EL (cell line): ENCODE measurements at regions not wholly inside any gene's neighbourhood (a gene's known extent, or its start where the extent isn't known, plus 50 kb on each side); places are given as distances from the start of the nearest gene placed in this dataset.
"Not testable (repeated sequence)": the region's sequence is repeated elsewhere in the genome, so short reads cannot be mapped to it uniquely, and the experiment has no call there.

Experiments
- DNase-seq: peaks from one replicate; pipeline ENCODE4 v3.0.0-alpha.2; 2016

DNA sequence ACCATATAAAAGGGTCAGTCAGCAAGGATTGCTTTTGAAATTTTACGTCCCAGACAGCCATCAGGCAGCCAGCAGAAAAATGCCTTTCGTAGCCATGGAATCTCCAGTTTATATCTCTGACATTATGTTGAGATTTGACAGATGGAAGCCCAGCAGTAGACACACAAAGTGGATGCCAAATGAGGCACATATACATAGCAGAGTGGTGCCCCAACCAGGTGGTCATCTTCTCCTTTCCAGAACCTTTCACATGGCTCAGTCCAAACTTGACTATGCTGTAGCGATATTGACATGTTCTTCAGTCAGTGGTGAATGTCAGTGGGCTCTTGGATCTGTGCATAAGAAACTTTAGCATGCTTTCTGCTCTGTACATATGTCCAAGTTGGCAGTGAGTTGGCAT is 123.3 kb upstream of the GBE1 start:
- no peak for DNase-seq

DNA sequence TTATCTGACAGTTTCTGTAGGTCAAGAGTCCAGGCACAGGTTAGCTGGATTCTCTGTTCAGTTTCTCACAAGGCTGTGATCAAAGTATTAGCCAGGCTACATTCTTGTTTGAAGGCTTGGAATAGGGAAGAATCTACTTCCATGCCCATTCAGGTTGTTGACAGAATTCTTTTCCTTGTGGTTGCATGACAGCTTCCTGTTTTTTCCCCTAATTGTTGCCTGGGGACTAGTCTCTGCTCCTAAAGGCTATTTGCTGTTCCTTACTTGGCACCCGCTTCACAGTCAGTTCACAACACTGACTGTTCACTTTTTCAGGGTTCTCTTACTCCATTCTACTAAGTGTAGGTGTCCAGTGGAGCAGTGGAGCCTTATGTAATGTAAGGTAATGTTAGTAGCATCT is 115.4 kb upstream of the GBE1 start:
- no peak for DNase-seq

- DNase-seq: no peak
These were observed 113.3 kb upstream of the GBE1 start for GRCh38 chr3:81874738-81875137.

- no peak for DNase-seq
These were observed 111.1 kb upstream of the GBE1 start for GRCh38 chr3:81872566-81872965.

- DNase-seq: no peak
These were observed 110.1 kb upstream of the GBE1 start for GRCh38 chr3:81871358-81872155.

DNA sequence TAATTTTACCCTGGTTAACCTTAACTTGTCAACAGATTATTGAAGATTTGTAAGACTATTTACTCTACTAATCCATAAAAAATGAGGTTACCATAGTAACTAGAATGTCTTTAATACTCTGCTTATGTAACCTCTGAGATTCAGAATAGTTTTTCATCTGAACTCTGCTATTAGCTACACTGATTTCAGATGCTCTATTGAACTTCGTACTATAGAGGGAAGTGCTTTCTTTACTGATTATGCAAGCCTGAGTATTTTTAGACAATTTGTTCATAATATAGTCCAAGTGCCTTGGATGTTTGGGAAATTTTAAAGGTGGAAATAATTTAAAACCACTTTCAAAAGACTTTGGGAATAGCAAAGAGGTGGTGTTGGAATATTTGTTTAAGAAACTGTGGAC is 107.9 kb upstream of the GBE1 start:
- no peak for DNase-seq

DNA sequence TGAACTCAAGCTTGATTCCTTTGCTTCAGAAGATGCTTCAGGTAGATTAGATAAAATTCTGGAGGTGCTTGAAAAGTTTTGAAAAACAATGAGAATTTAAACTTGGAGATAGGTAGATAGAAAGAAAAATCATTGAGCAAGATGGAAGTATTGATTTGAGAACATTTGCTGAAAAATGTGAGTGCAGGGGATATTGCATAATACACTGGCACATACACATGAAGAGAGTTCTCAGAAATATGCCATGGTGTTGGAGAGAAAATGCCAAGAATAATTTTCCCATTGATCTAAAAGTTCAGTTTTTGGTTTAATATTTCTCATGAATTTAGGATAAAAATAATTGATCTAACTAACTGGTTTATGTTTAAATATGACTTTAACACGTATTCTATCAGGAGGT is 107.2 kb upstream of the GBE1 start:
- DNase-seq: no peak

- DNase-seq: no peak
These were observed 106.4 kb upstream of the GBE1 start for GRCh38 chr3:81867875-81868274.

- not testable (repeated sequence) for DNase-seq
These were observed 103.7 kb upstream of the GBE1 start for GRCh38 chr3:81865164-81865563.

GRCh38 chr3:81864272-81864671 is 102.8 kb upstream of the GBE1 start:
- DNase-seq: no peak

GRCh38 chr3:81863756-81864155 is 102.3 kb upstream of the GBE1 start:
- no peak for DNase-seq

DNA sequence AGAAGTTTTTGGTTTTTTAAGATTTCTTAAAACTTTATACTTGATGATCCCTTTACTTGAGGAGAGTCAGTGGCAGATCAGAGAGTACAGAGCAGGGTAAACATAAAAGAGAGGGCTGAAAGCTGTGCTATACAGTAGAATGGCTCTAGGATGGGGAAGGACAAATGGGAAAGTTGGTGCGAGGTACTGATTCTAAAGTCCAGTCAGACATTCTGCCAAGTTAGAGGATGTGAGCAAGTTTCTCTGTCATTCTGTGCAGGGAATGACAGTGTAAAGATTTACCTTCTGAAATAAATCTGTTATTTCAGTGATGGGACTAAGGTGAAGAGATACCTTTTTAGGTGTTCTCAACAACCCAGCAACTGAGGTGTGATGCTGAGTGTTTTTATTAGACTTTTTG is 100.1 kb upstream of the GBE1 start:
- DNase-seq: no peak

GRCh38 chr3:81859524-81859923 is 98.1 kb upstream of the GBE1 start:
- no peak for DNase-seq

- no peak for DNase-seq
These were observed 92.0 kb upstream of the GBE1 start for GRCh38 chr3:81853431-81853830.

DNA sequence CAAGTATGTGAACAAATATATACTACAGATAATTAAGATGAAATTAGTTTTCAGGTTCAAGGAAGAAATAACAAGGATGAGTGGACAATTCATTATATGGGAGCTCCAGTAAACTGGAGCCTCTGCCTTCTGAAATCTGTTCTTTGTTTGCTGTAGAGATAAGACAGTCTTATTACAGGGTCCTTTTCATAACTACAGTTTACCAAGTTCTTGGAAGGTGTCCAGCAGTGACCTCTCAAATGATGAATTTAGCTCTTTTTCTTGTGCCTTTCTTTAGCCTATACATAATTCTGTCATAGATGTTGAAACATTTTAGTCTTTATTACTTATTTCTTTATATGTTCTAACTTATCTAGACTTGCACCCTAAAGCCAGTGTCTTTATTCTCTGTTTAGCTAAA is 89.7 kb upstream of the GBE1 start:
- DNase-seq: no peak

- DNase-seq: no peak
These were observed 85.5 kb upstream of the GBE1 start for GRCh38 chr3:81846988-81847387.

DNA sequence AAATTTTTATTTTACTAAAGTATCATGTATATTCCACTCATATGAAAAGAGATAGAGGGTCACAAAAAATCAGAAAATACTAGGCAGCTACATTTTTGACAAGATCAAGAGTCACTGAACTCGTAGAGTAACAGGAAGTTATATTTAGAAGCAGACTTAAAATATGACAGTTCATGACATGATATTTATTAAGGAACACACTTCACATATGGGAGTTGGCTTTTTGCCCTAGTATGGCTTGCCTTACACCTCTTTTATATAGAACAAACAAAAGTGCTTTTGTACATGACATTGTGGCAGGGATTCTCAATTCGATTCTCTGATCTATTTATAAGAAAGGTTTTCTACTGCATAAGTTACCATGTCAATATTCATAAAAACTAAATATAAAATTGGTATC is 80.1 kb upstream of the GBE1 start:
- no peak for DNase-seq

- no peak for DNase-seq
These were observed 78.2 kb upstream of the GBE1 start for GRCh38 chr3:81839504-81840094.

DNA sequence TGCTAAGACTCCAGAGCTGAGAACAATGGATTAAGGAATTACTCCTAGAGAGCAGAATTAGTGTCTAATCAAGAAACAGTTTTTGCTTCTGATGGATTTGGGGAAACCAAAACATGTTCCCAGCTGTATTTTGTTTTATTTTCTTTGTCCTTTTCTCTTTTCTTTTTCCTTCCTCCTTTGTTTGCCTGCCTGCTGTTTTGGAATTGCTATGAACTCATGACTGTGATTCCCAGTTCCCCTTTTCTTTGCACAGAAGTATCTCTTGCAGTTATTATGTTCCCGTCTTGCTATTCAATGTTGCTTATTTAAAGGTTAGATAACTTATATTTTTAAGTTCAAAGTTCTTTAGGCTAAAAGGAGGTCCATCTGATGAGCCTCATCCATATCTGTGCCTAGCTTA is 77.0 kb upstream of the GBE1 start:
- no peak for DNase-seq

- no peak for DNase-seq
These were observed 75.7 kb upstream of the GBE1 start for GRCh38 chr3:81837071-81837593.

DNA sequence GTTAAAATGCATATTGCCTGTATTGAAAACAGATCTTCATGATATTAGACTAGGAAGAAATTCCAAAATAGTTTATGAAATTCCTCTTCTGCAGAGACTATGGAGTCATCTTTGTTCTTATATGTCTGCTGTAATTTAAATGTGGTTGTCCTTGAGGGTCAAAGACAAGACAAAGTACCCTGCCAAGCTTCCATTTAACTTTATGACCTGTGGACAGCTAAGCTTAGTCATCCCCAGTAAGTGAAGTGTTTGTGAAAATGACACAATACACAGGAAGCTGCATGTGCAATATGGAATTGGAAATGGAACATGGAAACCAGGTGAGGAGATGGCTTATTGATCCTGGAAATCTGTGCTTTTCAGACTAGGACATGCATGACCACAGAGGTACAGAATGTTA is 68.5 kb upstream of the GBE1 start:
- no peak for DNase-seq

- DNase-seq: not testable (repeated sequence)
These were observed 67.8 kb upstream of the GBE1 start for GRCh38 chr3:81829272-81829671.

- DNase-seq: no peak
These were observed 62.5 kb upstream of the GBE1 start for GRCh38 chr3:81823882-81824395.

- no peak for DNase-seq
These were observed 61.6 kb upstream of the GBE1 start for GRCh38 chr3:81823086-81823485.
